ENCODE measurements at regions not wholly inside any gene's neighbourhood (a gene's known extent, or its start where the extent isn't known, plus 50 kb on each side); places are given as distances from the start of the nearest gene placed in this dataset.

GRCh38 chr18:61187971-61188370 lies 145.3 kb upstream of the CDH20 start:
- H3K27me3 ChIP-seq (ENCODE audit: control insufficient read depth, insufficient read depth, low read length), result no peaks in the 10 kb centered on the region
- H3K9me3 ChIP-seq (ENCODE audit: control insufficient read depth, insufficient read depth, low read depth, low read length), result no peaks in the 10 kb centered on the region
- in situ Hi-C loops (cut with HindIII; ENCODE audit: low pct_unique_long_range_greater_than_20kb, low sequenced_read_pairs) (no loop called here), intact Hi-C loops (cut with micrococcal nuclease; ENCODE audit: unreplicated experiment) (no loop called here)
- no TSS peak for BruUV-seq (replicated peaks)
- no peaks in the 10 kb centered on the region for H3K4me1 ChIP-seq (ENCODE audit: control insufficient read depth, insufficient read depth, low read length)
- ChIA-PET CTCF (no interaction called here), POLR2A (no interaction called here)
- DNase-seq (ENCODE audit: low read depth, low spot score), result no peak
- no peak overlapping the region for H3K4me3 ChIP-seq (ENCODE audit: low read depth in 2 of 2, low read length in 2 of 2)
- H3K36me3 ChIP-seq (ENCODE audit: control insufficient read depth, insufficient read depth, low read length), result no peaks in the 10 kb centered on the region
- H3K27ac ChIP-seq (ENCODE audit: low read length), result no peak overlapping the region
- no peak for ATAC-seq
- no peak for TF ChIP-seq POLR2AphosphoS5 (IDR thresholded peaks at IDR 0.05; ENCODE audit: low read depth, low read length)
- no peak for TF ChIP-seq CTCF (IDR thresholded peaks at IDR 0.05)
- TF ChIP-seq SIN3A (IDR thresholded peaks at IDR 0.05; ENCODE audit: borderline replicate concordance, insufficient read depth, low read depth, low read length), result no peak
- no peak for TF ChIP-seq TCF7L2 (IDR thresholded peaks at IDR 0.05; ENCODE audit: low read depth, low read length)
- TF ChIP-seq REST (IDR thresholded peaks at IDR 0.05; ENCODE audit: insufficient read depth in 1 of 2, low read depth in 2 of 2, low read length in 1 of 2), result no peak

DNA sequence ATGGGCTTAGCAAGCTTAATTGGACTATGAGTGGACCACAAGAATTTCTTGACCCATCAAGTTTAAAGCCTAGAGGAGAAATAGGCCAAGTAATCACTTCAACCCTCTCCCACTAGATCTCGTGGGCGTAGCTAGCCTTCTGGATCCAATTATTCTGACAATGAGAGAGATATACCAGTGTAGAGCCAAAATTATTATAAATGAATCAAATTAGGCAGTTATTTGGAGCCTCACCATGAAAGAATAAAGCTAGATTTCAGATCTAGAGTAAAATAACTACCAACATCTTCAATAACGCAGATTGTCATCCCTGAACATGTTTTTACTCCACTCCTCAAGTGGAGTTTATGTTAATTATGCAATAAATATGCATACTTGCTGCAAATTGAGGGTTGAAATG lies 143.9 kb upstream of the CDH20 start:
- in situ Hi-C loops (cut with HindIII; ENCODE audit: low pct_unique_long_range_greater_than_20kb, low sequenced_read_pairs), result no loop called here
- POLR2A ChIA-PET, result no interaction called here
- Histone ChIP-seq H3K4me1 (ENCODE audit: control insufficient read depth, insufficient read depth, low read length) (no peaks in the 10 kb centered on the region), H3K27me3 (ENCODE audit: control insufficient read depth, insufficient read depth, low read length) (no peaks in the 10 kb centered on the region), H3K36me3 (ENCODE audit: control insufficient read depth, insufficient read depth, low read length) (no peaks in the 10 kb centered on the region), H3K9me3 (ENCODE audit: control insufficient read depth, insufficient read depth, low read depth, low read length) (no peaks in the 10 kb centered on the region), H3K4me3 (ENCODE audit: low read depth in 2 of 2, low read length in 2 of 2) (no peak overlapping the region), H3K27ac (ENCODE audit: low read length) (no peak overlapping the region)
- BruUV-seq (replicated peaks), result no TSS peak
- DNase-seq (ENCODE audit: low read depth, low spot score) (no peak), ATAC-seq (no peak)
- CTCF ChIA-PET, result no interaction called here
- TF ChIP-seq SIN3A (IDR thresholded peaks at IDR 0.05; ENCODE audit: borderline replicate concordance, insufficient read depth, low read depth, low read length), result no peak
- TF ChIP-seq POLR2AphosphoS5 (IDR thresholded peaks at IDR 0.05; ENCODE audit: low read depth, low read length), result no peak
- TF ChIP-seq REST (IDR thresholded peaks at IDR 0.05; ENCODE audit: insufficient read depth in 1 of 2, low read depth in 2 of 2, low read length in 1 of 2), result no peak
- no peak for TF ChIP-seq TCF7L2 (IDR thresholded peaks at IDR 0.05; ENCODE audit: low read depth, low read length)
- TF ChIP-seq CTCF (IDR thresholded peaks at IDR 0.05), result no peak
- intact Hi-C loops (cut with micrococcal nuclease; ENCODE audit: unreplicated experiment), result no loop called here
